Astrocyte (in vitro differentiated cells and primary cell): ENCODE measurements at regions not wholly inside any gene's neighbourhood (a gene's known extent, or its start where the extent isn't known, plus 50 kb on each side); places are given as distances from the start of the nearest gene placed in this dataset.

Source experiments
- CTCF ChIP-seq: IDR thresholded peaks from 2 replicates; pipeline ENCODE4 v1.5.1; 2011; ENCODE audit warnings: low read depth, mild to moderate bottlenecking, inconsistent platforms, low read length, moderate library complexity; ENCODE audit not compliant: insufficient read depth
- EZH2 ChIP-seq: IDR thresholded peaks from 2 replicates; pipeline ENCODE4 v1.6.1; 2012; ENCODE audit warnings: mild to moderate bottlenecking, low read length, inconsistent platforms; ENCODE audit not compliant: insufficient read depth

DNA sequence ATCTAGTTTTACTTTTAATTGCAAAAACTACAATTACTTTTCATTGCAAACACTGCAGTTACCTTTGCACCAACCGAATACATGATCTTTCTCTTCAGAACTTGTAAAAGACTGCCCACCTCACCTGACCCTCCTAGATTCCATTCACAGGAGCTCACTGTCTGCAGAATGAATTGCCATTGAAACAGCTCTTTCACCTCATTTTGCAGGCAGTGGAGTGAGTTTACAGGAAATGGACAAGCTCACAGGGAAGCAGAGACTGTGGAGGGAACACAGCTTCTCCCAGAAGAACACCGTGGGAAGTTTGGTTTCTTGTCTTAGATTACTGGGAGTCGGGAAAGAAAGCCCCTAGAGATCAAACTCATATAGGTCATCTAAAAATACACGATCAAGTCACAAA is 439.7 kb upstream of the RBFOX1 start:
- TF ChIP-seq CTCF (no peak), EZH2 (no peak)
